Endothelial cell (in vitro differentiated cells): ENCODE measurements at regions not wholly inside any gene's neighbourhood (a gene's known extent, or its start where the extent isn't known, plus 50 kb on each side); places are given as distances from the start of the nearest gene placed in this dataset.

Experiments
- DNase-seq: peaks from one replicate; pipeline ENCODE4 v3.0.0; 2021; ENCODE audit warnings: low spot score
- H3K27ac Mint-ChIP-seq: one replicate; pipeline ENCODE4 v1.8.0; 2021; ENCODE audit warnings: mixed read lengths, inconsistent platforms; ENCODE audit not compliant: unreplicated experiment
- H3K27me3 Mint-ChIP-seq: one replicate; pipeline ENCODE4 v1.8.0; 2021; ENCODE audit warnings: mild to moderate bottlenecking, moderate library complexity, mixed read lengths, inconsistent platforms; ENCODE audit not compliant: unreplicated experiment
- H3K36me3 Mint-ChIP-seq: one replicate; pipeline ENCODE4 v1.8.0; 2021; ENCODE audit warnings: mild to moderate bottlenecking, low read depth, mixed read lengths, inconsistent platforms; ENCODE audit not compliant: unreplicated experiment
- H3K4me1 Mint-ChIP-seq: one replicate; pipeline ENCODE4 v1.8.0; 2021; ENCODE audit warnings: mild to moderate bottlenecking, mixed read lengths, inconsistent platforms; ENCODE audit not compliant: unreplicated experiment
- H3K4me3 Mint-ChIP-seq: one replicate; pipeline ENCODE4 v1.8.0; 2021; ENCODE audit warnings: mild to moderate bottlenecking, mixed read lengths, inconsistent platforms; ENCODE audit not compliant: unreplicated experiment
- H3K9me3 Mint-ChIP-seq: one replicate; pipeline ENCODE4 v1.8.0; 2021; ENCODE audit warnings: mixed read lengths, inconsistent platforms; ENCODE audit not compliant: unreplicated experiment
- TF ChIP-seq, protein P1 (sequence below): fragments of 200-600 bp; sonication (generic); IDR thresholded peaks from one replicate; pipeline ENCODE4 v1.5.0; 2021; ENCODE audit warnings: antibody characterized with exemption; ENCODE audit not compliant: unreplicated experiment

- TF ChIP-seq, protein P1, sequence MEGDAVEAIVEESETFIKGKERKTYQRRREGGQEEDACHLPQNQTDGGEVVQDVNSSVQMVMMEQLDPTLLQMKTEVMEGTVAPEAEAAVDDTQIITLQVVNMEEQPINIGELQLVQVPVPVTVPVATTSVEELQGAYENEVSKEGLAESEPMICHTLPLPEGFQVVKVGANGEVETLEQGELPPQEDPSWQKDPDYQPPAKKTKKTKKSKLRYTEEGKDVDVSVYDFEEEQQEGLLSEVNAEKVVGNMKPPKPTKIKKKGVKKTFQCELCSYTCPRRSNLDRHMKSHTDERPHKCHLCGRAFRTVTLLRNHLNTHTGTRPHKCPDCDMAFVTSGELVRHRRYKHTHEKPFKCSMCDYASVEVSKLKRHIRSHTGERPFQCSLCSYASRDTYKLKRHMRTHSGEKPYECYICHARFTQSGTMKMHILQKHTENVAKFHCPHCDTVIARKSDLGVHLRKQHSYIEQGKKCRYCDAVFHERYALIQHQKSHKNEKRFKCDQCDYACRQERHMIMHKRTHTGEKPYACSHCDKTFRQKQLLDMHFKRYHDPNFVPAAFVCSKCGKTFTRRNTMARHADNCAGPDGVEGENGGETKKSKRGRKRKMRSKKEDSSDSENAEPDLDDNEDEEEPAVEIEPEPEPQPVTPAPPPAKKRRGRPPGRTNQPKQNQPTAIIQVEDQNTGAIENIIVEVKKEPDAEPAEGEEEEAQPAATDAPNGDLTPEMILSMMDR: no peak
- no peak for DNase-seq
- Mint-ChIP-seq H3K27me3 (peaks cover 3% of the 10 kb centered on the region), H3K9me3 (no peaks in the 10 kb centered on the region), H3K4me3 (no peak overlapping the region), H3K36me3 (no peaks in the 10 kb centered on the region), H3K4me1 (no peaks in the 10 kb centered on the region), H3K27ac (no peak overlapping the region)
Measured at GRCh38 chr5:6187501-6187900, 190.8 kb downstream of the MED10 start.

DNA sequence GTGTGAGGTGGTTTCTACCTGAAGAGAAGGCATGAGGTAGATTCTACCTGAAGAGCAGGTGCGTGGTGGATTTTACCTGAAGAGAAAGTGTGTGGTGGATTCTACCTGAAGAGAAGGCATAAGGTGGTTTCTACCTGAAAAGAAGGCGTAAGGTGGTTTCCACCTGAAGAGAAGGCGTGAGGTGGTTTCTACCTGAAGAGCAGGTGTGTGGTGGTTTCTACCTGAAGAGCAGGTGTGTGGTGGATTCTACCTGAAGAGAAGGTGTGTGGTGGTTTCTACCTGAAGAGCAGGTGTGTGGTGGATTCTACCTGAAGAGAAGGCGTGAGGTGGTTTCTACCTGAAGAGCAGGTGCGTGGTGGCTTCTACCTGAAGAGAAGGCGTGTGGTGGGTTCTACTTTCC lies 192.8 kb downstream of the MED10 start:
- Mint-ChIP-seq H3K4me3 (no peak overlapping the region), H3K36me3 (no peaks in the 10 kb centered on the region), H3K4me1 (no peaks in the 10 kb centered on the region), H3K9me3 (no peaks in the 10 kb centered on the region), H3K27me3 (peaks cover 9% of the 10 kb centered on the region), H3K27ac (no peak overlapping the region)
- TF ChIP-seq, protein P1: no peak
- DNase-seq: no peak

DNA sequence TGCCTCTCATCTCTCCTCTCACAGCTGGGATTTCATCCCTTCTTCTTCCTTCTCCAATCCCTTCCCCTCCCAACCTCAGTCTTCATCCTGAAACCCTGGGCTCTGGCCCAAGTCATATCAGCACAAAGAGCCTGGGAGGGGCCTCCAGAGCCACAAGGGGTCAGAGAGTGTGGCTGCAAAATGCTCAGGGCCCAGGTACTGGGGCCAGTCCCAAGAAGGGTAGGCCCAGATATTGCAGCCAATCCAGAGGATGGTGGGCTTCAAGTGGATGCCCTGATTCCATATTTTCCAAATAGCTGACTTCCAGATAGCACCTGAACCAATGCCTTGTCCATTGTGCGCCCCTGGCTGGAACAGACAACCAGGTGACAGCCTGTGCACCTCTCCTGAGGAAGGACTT lies 193.9 kb downstream of the MED10 start:
- H3K4me1 Mint-ChIP-seq: no peaks in the 10 kb centered on the region
- no peaks in the 10 kb centered on the region for H3K9me3 Mint-ChIP-seq
- TF ChIP-seq, protein P1: no peak
- H3K36me3 Mint-ChIP-seq: no peaks in the 10 kb centered on the region
- peaks cover 9% of the 10 kb centered on the region for H3K27me3 Mint-ChIP-seq
- no peak overlapping the region for H3K4me3 Mint-ChIP-seq
- no peak overlapping the region for H3K27ac Mint-ChIP-seq
- no peak for DNase-seq

GRCh38 chr5:6183391-6184390 lies 194.7 kb downstream of the MED10 start:
- H3K9me3 Mint-ChIP-seq: no peaks in the 10 kb centered on the region
- peaks cover 11% of the 10 kb centered on the region for H3K27me3 Mint-ChIP-seq
- no peaks in the 10 kb centered on the region for H3K36me3 Mint-ChIP-seq
- no peak overlapping the region for H3K4me3 Mint-ChIP-seq
- DNase-seq: no peak
- no peaks in the 10 kb centered on the region for H3K4me1 Mint-ChIP-seq
- H3K27ac Mint-ChIP-seq: no peak overlapping the region
- TF ChIP-seq, protein P1: no peak

- Mint-ChIP-seq H3K27me3 (peaks cover 12% of the 10 kb centered on the region), H3K27ac (no peak overlapping the region)
- TF ChIP-seq, protein P1: no peak
Measured at GRCh38 chr5:6182271-6182815, 196.0 kb downstream of the MED10 start.

More at GRCh38 chr5:6182271-6182815, 196.0 kb downstream of the MED10 start:
- Mint-ChIP-seq H3K9me3 (no peaks in the 10 kb centered on the region), H3K36me3 (no peaks in the 10 kb centered on the region), H3K4me1 (no peaks in the 10 kb centered on the region), H3K4me3 (no peak overlapping the region)
- no peak for DNase-seq
